Pancreas (tissue), 10 donors: ENCODE measurements at regions not wholly inside any gene's neighbourhood (a gene's known extent, or its start where the extent isn't known, plus 50 kb on each side); places are given as distances from the start of the nearest gene placed in this dataset.

Experiments used
- ATAC-seq, 4 donors: fragments of 200-7000 bp; cut with Tn5 transposase; one replicate each; pipeline versions ENCODE4 v1.8.0 to v1.9.1; 2020; ENCODE audit warnings: mild to moderate bottlenecking in 4 of 4, moderate library complexity in 4 of 4
- DNase-seq, 6 donors: peaks; one replicate each; pipeline ENCODE4 v3.0.0-alpha.2; 2020
- FAIRE-seq: peaks from 2 replicates; lab custom pipeline; 2012; peaks lifted over from hg19 to GRCh38; lab: Jason Lieb, UNC
- H3K27ac ChIP-seq, 4 donors: fragments of 200-600 bp; sonication (generic); 1 replicate in 3 of 4; 2 replicates in 1 of 4; pipeline versions ENCODE4 v1.5.0 to v1.8.0; 2020
- H3K27me3 ChIP-seq, 4 donors: fragments of 200-600 bp; one replicate each; pipeline ENCODE4 v1.8.0; 2021
- H3K36me3 ChIP-seq, 3 donors: fragments of 200-600 bp; sonication (generic) in 1 of 3; one replicate each; pipeline versions ENCODE4 v1.5.0 to v1.8.0; 2020 to 2021
- H3K4me1 ChIP-seq, 3 donors: fragments of 200-600 bp; one replicate each; pipeline ENCODE4 v1.8.0; 2021
- H3K4me3 ChIP-seq, 4 donors: fragments of 200-600 bp; sonication (generic) in 2 of 4; one replicate each; pipeline versions ENCODE4 v1.5.0 to v1.8.0; 2020 to 2021
- H3K9me3 ChIP-seq, 4 donors: fragments of 200-600 bp; one replicate each; pipeline ENCODE4 v1.8.0; 2021
- WGBS, 2 donors: extraction: QIAGEN DNeasy Blood & Tissue Kit; methylation state at CpG; one replicate each; pipeline ENCODE4 v1.1.7; 2013; 5-methylcytosine and 5-hydroxymethylcytosine counted together
- intact Hi-C, 3 donors: fragments of 100-400 bp; cut with DNase I; formaldehyde crosslinking; loops; one replicate each; pipeline versions ENCODE4 v1.11.1 to v1.14.2; 2022
- TF ChIP-seq, protein P1 (sequence below), 4 donors: fragments of 200-600 bp; sonication (generic) in 3 of 4; IDR thresholded peaks; one replicate each; pipeline versions ENCODE4 v1.5.0 to v1.8.0; 2021; ENCODE audit warnings: antibody characterized with exemption in 4 of 4
- donor health status: healthy with polysubstance abuse.
- donor health status: DM: no; HTN: no; CAD: no; lungs with moderate emphysema.
- donor health status: DM: no; HTN: no; CAD: no.
- donor health status: control.
- donor health status: control.
- donor health status: Bipolar disorder and iron deficiency.
- donor health status: DM: yes; HTN: yes; CAD: no.
- donor health status: DM: no; HTN: no; CAD: no.
- donor health status: DM: no; HTN: no; CAD: no.
- donor health status: DM: yes; HTN: yes; CAD: no.

DNA sequence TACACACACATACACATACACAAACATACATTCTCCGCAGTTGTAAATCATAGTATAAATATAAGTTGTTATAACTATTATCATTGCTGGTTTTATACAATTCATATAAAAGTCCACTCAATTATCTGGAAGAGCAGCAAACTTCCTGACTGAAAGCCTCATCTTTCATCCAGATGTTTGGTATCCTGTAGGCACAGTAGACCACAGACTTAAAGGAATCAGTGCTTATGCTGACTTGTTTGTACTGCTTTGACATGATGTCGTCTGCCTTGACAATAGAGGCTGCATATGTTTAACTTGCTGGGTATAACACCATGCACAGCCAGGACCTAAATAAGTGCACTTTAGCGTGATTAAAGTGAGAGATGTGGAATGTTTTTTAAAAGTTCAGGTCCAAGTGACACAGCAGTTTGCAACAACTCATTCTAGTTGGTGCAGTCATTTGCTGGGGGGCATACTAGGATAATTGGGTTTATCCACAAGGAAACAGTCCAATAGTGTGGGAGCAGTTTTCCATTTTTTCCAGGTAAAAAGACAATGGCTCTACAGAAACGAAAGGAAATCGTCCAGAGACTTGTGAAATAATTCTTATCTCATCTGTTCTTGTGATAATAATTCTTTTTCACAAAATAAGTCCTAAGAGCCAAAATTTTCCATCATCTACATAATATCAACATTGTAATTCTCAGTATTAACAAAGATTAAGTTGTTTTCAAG lies 110.3 kb upstream of the TSPAN2 start:
- Histone ChIP-seq H3K27me3 (no peaks in the 10 kb centered on the region), H3K27ac (no peak overlapping the region), H3K36me3 (no peaks in the 10 kb centered on the region), H3K4me3 (no peak overlapping the region), H3K9me3 (no peaks in the 10 kb centered on the region), H3K4me1 (peaks cover 0 to 8% (median 0%) of the 10 kb centered on the region in 3 donors)
- TF ChIP-seq, protein P1, sequence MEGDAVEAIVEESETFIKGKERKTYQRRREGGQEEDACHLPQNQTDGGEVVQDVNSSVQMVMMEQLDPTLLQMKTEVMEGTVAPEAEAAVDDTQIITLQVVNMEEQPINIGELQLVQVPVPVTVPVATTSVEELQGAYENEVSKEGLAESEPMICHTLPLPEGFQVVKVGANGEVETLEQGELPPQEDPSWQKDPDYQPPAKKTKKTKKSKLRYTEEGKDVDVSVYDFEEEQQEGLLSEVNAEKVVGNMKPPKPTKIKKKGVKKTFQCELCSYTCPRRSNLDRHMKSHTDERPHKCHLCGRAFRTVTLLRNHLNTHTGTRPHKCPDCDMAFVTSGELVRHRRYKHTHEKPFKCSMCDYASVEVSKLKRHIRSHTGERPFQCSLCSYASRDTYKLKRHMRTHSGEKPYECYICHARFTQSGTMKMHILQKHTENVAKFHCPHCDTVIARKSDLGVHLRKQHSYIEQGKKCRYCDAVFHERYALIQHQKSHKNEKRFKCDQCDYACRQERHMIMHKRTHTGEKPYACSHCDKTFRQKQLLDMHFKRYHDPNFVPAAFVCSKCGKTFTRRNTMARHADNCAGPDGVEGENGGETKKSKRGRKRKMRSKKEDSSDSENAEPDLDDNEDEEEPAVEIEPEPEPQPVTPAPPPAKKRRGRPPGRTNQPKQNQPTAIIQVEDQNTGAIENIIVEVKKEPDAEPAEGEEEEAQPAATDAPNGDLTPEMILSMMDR (IDR thresholded peaks at IDR 0.05) = no peak
- WGBS, 2 donors = 38 to 41% methylated on average over 5 of the region's 5 CpGs
- DNase-seq = no peak
- no peak for FAIRE-seq
- ATAC-seq = peak in 1 of 4 donors; percentile 22
- intact Hi-C loops = no loop called here

DNA sequence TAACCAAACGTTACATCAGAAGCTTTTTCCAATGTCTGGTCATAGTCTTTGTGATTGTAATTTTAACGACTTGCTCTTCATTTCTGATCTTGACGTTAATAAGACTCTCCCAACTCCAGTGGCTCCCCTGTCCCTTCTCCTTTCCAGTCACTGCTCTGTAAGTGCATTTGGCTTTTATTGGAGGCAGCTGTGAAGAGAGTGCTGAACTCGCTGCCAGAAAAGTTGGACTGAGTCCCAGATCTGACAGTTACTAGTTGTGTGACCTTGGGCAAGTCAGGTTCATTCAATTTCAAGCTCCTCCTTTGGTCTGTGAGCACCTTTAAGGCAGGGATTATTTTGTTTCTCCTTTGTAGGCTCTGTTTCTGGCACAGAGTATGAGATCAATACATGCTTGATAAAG lies 109.6 kb upstream of the TSPAN2 start:
- 22 to 28% methylated on average over 4 of the region's 4 CpGs for WGBS, 2 donors
- Histone ChIP-seq H3K4me3 (no peak overlapping the region), H3K9me3 (no peaks in the 10 kb centered on the region), H3K4me1 (peaks cover 0 to 8% (median 0%) of the 10 kb centered on the region in 3 donors), H3K27me3 (no peaks in the 10 kb centered on the region), H3K36me3 (no peaks in the 10 kb centered on the region), H3K27ac (no peak overlapping the region)
- ATAC-seq (peak; percentile 76 to 94 (median 81)), DNase-seq (peak in 3 of 6 donors; percentile 39 to 62 (median 53)), FAIRE-seq (no peak)
- intact Hi-C loops = no loop called here
- TF ChIP-seq, protein P1 (IDR thresholded peaks at IDR 0.05) = no peak

DNA sequence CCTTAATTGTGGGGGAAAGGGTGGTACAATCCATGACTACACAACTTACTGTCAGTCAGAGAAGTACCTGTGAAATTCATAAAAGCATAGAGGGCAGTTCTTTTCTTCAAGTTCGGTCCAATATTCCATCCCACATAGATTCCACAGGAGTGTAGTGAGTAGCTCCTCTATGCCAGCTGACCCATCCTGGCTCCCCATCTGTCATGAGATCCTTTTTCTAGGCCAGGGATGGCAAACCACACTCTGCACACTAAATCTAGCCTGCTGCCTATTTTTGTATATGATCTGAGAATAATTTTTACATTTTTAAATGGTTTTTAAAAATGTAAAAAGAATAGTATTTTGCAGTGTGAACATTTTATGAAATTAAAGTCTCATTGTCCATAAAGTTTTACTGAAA lies 107.0 kb upstream of the TSPAN2 start:
- TF ChIP-seq, protein P1 (IDR thresholded peaks at IDR 0.05) = no peak
- no peak overlapping the region for H3K4me3 ChIP-seq

DNA sequence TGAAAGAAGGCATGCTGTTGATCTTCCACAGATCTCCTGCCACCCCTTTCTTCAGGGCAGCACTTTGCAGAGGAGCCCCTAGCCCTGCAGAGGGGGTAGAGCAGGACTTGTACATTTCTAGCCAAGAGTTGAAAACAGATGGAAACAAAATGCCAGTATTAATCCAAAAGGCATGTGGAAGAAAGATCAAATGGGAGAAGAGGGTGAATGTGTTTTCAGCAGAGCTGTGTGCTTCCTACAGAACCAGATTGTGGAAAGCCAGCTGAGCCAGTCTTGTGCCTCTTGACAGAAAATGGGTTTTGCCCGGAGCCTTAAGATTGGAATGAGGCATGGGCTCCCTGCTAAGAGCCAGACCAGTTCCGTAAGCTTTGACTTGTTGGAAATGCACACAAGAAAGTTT lies 105.2 kb upstream of the TSPAN2 start:
- DNase-seq (no peak), FAIRE-seq (no peak), ATAC-seq (no peak)
- Histone ChIP-seq H3K4me3 (no peak overlapping the region), H3K4me1 (peaks cover 0 to 8% (median 0%) of the 10 kb centered on the region in 3 donors), H3K9me3 (no peaks in the 10 kb centered on the region), H3K27me3 (no peaks in the 10 kb centered on the region), H3K36me3 (no peaks in the 10 kb centered on the region), H3K27ac (no peak overlapping the region)
- intact Hi-C loops = no loop called here
- WGBS, 2 donors = 26 to 42% methylated on average over 2 of the region's 2 CpGs
- TF ChIP-seq, protein P1 (IDR thresholded peaks at IDR 0.05) = no peak

More for the DNA sequence above, 107.0 kb upstream of the TSPAN2 start:
- ATAC-seq = no peak
- Histone ChIP-seq H3K27me3 (no peaks in the 10 kb centered on the region), H3K36me3 (no peaks in the 10 kb centered on the region), H3K4me1 (peaks cover 0 to 8% (median 0%) of the 10 kb centered on the region in 3 donors), H3K9me3 (no peaks in the 10 kb centered on the region), H3K27ac (no peak overlapping the region)
- 92 to 95% methylated on average over 1 of the region's 1 CpG for WGBS, 2 donors
- FAIRE-seq = no peak
- no peak for DNase-seq
- intact Hi-C loops = no loop called here
